Calu3 (cell line): ENCODE measurements at regions not wholly inside any gene's neighbourhood (a gene's known extent, or its start where the extent isn't known, plus 50 kb on each side); places are given as distances from the start of the nearest gene placed in this dataset.

Experiments used
- BruUV-seq: library from RNA; stranded (reverse); fragments of 400-500 nt; replicated peaks from 2 replicates; lab custom pipeline; 2021; lab: Mats Ljungman, UMichigan
- CTCF ChIA-PET: fragments of 300-600 bp; sonication (Branson Sonifier 250); formaldehyde crosslinking; loops from one replicate; lab custom pipeline; 2022; ENCODE audit warnings: antibody characterized with exemption; lab: Charles Lee
- DNase-seq: peaks from one replicate; pipeline ENCODE4 v3.0.0; 2022
- H3K27ac Mint-ChIP-seq: one replicate; pipeline ENCODE4 v1.8.0; 2022; ENCODE audit warnings: mixed read lengths; ENCODE audit not compliant: unreplicated experiment
- H3K27me3 Mint-ChIP-seq: one replicate; pipeline ENCODE4 v1.8.0; 2022; ENCODE audit warnings: mixed read lengths; ENCODE audit not compliant: unreplicated experiment
- H3K36me3 Mint-ChIP-seq: one replicate; pipeline ENCODE4 v1.8.0; 2022; ENCODE audit warnings: mild to moderate bottlenecking, moderate library complexity, mixed read lengths; ENCODE audit not compliant: insufficient read depth, unreplicated experiment
- H3K4me1 Mint-ChIP-seq: one replicate; pipeline ENCODE4 v1.8.0; 2022; ENCODE audit warnings: mild to moderate bottlenecking, low read depth, mixed read lengths; ENCODE audit not compliant: unreplicated experiment
- H3K4me3 Mint-ChIP-seq: one replicate; pipeline ENCODE4 v1.8.0; 2022; ENCODE audit warnings: mild to moderate bottlenecking, low read depth, moderate library complexity, mixed read lengths; ENCODE audit not compliant: unreplicated experiment
- H3K9me3 Mint-ChIP-seq: one replicate; pipeline ENCODE4 v1.8.0; 2022; ENCODE audit warnings: low read depth, mixed read lengths; ENCODE audit not compliant: unreplicated experiment
- intact Hi-C: fragments of 100-400 bp; cut with micrococcal nuclease; formaldehyde crosslinking; loops from one replicate; pipeline ENCODE4 v1.10.0; 2022; ENCODE audit not compliant: unreplicated experiment
- TF ChIP-seq, protein P1 (sequence below): fragments of 200-600 bp; IDR thresholded peaks from one replicate; pipeline ENCODE4 v1.8.0; 2022; ENCODE audit warnings: antibody characterized with exemption; ENCODE audit not compliant: unreplicated experiment

DNA sequence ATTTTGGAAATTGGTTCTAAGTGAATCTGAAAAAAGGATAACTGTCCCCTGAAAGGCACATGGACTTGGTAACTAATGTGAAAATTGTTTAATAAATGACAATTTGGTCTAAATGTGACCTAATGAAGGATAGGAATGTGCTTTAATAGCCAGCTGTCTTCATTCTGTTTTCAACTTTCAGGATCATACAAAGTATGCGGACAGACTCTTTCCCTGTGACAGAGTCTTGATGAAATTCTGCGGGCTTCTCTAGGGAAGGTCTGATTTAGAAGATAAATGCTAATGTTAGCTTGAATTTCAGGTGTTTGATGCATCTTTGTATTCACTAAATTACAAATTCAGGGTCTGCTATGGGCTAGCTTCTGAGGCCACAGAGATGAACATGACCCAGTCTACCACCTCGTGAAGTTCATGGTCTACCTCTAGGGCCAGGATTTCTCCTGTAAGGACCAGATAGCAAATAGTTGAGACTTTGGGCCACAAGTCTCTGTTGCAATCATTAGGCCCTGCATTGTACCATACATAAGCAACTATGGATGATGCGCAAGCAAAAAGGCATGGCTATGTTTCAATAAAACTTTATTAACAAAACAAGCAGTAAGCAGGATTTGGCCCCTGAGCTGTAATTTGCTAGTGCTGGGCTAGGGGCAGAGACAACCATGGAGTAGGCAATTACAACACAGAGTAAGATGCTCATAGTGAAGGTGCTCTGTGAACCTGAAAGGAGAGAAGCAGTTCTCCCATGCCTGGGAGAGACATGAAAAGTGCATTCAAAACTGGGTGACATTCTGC is 368.6 kb downstream of the INHBA start:
- no peaks in the 10 kb centered on the region for H3K4me1 Mint-ChIP-seq

DNA sequence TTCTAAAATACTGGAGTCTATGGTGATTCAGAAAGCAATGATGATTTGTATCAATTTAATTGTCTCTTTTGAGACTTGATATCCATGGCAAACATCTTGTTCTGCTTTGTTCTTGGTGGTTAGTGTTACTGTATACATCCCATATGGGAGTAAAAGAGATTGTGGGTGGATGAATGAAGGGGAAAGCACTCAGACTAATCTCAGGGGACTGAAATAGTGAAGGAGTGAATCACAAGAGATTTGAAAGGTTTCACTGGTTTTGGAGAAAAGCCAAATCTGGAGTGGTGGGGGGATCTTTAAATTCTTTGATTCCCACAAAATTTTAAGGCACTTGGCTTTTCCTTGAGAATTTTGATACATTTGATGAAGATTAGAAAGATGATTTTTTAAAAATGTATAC is 369.4 kb downstream of the INHBA start:
- intact Hi-C loops, result no loop called here
- no TSS peak for BruUV-seq
- Mint-ChIP-seq H3K36me3 (no peaks in the 10 kb centered on the region), H3K4me3 (no peak overlapping the region), H3K27me3 (no peaks in the 10 kb centered on the region), H3K27ac (no peak overlapping the region), H3K4me1 (no peaks in the 10 kb centered on the region), H3K9me3 (no peaks in the 10 kb centered on the region)
- TF ChIP-seq, protein P1, sequence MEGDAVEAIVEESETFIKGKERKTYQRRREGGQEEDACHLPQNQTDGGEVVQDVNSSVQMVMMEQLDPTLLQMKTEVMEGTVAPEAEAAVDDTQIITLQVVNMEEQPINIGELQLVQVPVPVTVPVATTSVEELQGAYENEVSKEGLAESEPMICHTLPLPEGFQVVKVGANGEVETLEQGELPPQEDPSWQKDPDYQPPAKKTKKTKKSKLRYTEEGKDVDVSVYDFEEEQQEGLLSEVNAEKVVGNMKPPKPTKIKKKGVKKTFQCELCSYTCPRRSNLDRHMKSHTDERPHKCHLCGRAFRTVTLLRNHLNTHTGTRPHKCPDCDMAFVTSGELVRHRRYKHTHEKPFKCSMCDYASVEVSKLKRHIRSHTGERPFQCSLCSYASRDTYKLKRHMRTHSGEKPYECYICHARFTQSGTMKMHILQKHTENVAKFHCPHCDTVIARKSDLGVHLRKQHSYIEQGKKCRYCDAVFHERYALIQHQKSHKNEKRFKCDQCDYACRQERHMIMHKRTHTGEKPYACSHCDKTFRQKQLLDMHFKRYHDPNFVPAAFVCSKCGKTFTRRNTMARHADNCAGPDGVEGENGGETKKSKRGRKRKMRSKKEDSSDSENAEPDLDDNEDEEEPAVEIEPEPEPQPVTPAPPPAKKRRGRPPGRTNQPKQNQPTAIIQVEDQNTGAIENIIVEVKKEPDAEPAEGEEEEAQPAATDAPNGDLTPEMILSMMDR, result no peak
- DNase-seq, result no peak
- CTCF ChIA-PET, result no interaction called here

More for the DNA sequence above, 368.6 kb downstream of the INHBA start:
- CTCF ChIA-PET, result no interaction called here
- no peaks in the 10 kb centered on the region for H3K27me3 Mint-ChIP-seq
- H3K9me3 Mint-ChIP-seq, result no peaks in the 10 kb centered on the region
- H3K36me3 Mint-ChIP-seq, result no peaks in the 10 kb centered on the region
- DNase-seq, result no peak
- no peak overlapping the region for H3K4me3 Mint-ChIP-seq
- intact Hi-C loops, result no loop called here
- no TSS peak for BruUV-seq
- TF ChIP-seq, protein P1, result no peak
- no peak overlapping the region for H3K27ac Mint-ChIP-seq

DNA sequence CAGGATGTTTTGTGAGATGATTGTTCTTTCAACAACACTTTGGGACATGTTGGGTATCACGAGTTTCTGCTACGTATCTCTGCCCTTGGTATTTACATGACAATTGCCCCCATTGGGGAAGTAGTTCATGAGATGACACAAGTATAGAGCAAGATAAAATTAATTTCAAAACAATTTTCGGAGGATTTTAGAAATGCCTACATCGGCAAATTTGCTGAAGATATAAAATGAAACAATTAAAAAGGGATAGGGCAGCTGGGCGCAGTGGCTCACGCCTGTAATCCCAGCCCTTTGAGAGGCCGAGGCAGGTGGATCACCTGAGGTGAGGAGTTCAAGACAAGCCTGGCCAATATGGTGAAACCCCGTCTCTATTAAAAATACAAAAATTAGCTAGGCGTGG is 371.7 kb downstream of the INHBA start:
- H3K27me3 Mint-ChIP-seq, result no peaks in the 10 kb centered on the region
- no peak for DNase-seq
- H3K27ac Mint-ChIP-seq, result no peak overlapping the region
- H3K36me3 Mint-ChIP-seq, result no peaks in the 10 kb centered on the region
- no TSS peak for BruUV-seq
- TF ChIP-seq, protein P1, result no peak
- intact Hi-C loops, result no loop called here
- no peak overlapping the region for H3K4me3 Mint-ChIP-seq
- H3K4me1 Mint-ChIP-seq, result no peaks in the 10 kb centered on the region
- no peaks in the 10 kb centered on the region for H3K9me3 Mint-ChIP-seq
- CTCF ChIA-PET, result no interaction called here

DNA sequence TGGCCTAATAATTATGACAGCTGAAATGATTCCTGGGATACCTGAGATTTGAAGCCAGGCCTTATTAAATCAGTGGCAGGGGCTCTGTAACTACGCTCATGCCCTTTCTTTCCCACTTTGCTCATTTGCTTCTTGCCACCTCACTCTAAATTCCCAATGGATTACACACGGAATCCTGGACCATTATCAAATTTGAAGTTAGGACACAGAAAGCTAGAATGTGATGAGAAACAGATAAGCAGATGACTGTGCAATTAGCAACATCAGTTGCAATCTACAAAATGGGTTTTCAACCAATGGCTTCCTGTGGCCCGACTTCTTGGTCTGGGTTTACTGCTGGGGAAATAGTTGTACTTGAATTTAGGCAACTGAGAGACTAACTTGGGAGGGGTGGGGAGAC is 374.3 kb downstream of the INHBA start:
- Mint-ChIP-seq H3K4me3 (no peak overlapping the region), H3K9me3 (no peaks in the 10 kb centered on the region), H3K27ac (no peak overlapping the region), H3K36me3 (no peaks in the 10 kb centered on the region), H3K4me1 (no peaks in the 10 kb centered on the region), H3K27me3 (no peaks in the 10 kb centered on the region)
- no peak for DNase-seq
- BruUV-seq, result no TSS peak
- TF ChIP-seq, protein P1, result no peak
- CTCF ChIA-PET, result interaction anchor here (0.6 kb wide), 1 partner anchor 854 kb away, joined by 3 read pairs; no protein-coding TSS in a partner anchor
- intact Hi-C loops, result no loop called here
